ENCODE measurements at regions not wholly inside any gene's neighbourhood (a gene's known extent, or its start where the extent isn't known, plus 50 kb on each side); places are given as distances from the start of the nearest gene placed in this dataset.

DNA sequence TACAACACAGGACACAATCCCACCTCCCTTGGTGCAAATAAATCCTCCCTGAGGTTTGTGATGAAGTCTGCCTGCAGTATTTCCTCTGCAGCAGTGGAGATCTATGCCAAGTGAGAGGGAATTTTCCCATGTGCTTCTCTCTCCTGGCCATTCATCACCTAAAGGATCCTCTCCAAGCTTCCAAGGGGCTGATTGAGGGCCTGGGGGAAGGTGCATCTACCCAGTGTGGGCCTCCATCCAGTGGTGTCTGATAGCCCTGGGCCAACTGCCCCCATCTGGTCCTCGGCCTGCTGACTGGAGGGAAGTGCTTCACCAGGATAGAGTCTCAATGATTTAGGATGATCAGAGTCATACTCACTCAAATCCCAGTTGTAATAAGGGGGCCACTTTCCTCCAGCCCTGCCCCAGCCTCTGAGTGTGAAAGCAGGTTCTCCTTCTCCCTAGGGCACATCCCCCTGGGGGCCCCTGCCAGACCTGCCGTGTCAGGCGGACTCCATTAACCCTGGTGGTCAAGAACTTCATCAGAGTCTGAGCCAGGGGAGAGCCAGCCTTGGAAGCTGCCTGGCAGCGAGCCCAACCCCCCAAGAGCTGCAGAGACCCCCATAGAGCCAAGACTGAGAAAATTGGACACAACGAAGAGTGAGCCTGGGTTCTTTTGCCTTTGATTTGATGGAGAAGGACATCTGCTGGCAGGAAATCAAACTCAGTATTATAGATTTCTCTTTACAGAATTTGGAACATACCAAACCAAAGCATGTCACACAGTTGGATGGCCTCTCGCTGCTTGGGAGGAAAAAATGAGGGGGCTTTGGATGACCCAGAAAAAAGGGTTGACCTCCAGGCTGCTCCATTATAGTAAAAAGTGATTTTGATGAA is 509.6 kb downstream of the CMPK2 start:
- DNase-seq (ENCODE audit: low read depth) = no peak

DNA sequence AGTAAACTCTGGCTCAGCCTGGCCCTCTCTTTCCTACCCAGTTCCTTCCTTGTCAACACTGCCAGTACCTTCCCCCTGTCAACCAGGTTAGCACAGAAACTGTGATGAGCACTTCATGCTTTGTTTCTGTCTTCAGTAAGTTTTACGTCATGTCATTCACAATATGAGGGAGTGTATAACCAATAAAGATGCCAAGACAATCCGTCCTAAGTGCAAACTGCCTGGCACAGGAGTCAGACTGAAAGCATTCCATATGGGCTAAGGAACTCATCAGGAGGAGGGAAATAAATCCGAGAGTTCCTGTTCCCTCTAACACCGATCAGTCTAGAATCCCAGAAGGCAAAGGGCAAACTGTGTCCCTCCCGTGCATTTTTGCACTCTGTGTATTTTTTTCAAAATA is 507.2 kb downstream of the CMPK2 start:
- DNase-seq (ENCODE audit: low read depth) = no peak

DNA sequence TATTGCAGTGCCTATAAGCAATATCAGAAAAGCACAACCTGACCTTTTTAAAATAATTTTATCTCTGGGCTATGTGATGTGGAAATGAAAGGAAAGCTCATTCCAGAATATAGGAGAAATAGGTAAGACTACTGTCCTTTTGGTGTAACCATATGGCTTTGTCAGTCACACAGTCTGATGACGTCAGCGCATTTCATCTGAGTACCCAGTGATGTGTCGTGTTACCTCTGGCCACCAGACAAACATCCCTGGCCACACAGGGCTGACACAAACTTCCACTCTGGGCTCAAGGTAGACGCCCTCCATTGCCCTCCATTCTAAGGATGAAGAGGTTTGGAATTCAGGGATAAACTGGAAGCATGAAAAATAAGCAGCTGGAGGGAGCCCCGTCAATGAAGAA is 506.7 kb downstream of the CMPK2 start:
- DNase-seq (ENCODE audit: low read depth) = no peak

DNA sequence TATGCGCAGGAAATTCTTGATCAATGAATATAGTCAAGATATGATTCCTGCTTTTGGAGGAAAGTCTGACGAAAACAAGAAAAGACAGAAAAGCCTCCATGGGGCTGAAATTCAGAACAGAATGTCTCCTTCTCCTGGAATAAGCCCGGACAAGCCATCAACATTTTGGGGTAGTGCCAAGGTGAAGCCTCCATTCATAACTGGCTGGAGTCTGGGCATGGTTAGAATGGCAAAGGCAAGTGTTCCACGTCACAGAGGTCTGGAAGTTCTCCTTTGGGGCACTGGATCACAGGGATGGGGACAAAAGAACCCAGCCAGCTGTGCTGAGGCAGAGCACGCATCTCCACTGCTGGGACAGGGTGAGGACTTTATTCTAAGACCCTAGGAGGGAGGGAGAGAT is 505.7 kb downstream of the CMPK2 start:
- DNase-seq (ENCODE audit: low read depth) = no peak

DNA sequence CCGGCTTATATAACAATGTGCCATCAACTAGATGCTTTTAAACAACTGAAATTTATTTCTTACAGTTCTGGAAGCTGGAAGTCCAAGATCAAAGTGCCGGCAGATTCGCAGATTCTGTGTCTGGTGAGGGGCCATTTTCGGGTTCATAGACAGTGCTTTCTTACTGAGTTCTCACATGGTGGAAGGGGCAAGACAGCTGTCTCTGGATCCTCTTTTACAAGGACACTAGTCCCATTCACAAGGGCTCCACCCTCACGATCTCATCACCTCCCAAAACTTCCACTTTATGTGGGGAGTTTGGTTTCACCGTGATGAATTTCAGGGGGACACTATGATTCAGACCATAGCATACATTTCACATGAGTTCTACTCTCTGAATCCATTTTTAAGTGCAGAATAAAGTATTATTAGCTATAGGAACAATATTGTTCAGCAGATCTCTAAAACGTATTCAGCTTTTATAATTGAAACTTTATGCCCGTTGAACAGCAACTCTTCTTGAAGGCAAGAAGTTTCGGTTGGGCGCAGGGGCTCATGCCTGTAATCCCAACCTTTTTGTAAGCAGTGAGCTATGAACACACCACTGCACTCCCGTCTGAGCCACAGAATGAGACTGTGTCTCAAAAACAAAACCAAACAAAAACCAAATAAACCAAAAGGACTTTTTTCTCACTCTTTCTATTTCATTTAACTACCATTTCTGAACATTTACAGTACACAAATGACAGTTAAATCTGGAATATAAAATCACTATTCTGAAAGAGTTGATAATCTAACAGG is 502.8 kb downstream of the CMPK2 start:
- no peak for DNase-seq (ENCODE audit: low read depth)

DNA sequence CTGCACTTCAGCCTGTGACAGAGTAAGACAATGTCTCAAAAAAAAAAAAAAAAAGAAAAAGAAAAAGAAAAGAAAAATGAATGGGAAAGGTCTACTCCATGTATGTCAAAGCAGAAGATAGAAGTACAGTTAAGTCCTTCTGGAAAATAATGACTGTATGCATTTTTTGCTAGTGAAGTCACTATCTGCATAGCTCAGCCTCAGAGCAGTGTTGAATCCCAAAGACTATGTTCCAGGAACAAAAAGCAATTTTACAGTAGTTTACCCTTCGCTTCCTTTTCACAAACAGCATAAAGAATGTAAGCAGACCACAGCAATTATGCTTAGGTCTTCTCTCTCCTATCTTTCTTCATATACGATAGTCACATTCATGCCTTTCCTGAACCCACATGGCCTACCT is 497.4 kb downstream of the CMPK2 start:
- no peak for DNase-seq (ENCODE audit: low read depth)

DNA sequence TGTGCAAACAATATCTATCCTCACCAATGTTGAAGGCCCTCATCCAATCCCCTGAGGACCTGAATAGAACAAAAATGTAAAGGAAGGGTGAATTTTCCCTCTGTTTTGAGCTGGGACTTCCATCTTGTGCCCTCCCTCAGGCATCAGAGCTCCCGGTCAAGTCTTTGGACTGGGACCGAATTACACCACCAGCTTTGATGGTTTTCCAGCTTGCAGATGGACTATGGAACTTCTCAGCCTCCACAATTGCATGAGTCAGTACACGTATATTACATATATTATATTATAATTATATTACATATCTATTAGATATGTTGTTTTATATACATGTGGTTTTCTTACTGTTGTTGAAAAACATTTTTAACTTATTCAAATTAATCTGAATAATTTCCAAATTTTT is 496.4 kb downstream of the CMPK2 start:
- no peak for DNase-seq (ENCODE audit: low read depth)

DNA sequence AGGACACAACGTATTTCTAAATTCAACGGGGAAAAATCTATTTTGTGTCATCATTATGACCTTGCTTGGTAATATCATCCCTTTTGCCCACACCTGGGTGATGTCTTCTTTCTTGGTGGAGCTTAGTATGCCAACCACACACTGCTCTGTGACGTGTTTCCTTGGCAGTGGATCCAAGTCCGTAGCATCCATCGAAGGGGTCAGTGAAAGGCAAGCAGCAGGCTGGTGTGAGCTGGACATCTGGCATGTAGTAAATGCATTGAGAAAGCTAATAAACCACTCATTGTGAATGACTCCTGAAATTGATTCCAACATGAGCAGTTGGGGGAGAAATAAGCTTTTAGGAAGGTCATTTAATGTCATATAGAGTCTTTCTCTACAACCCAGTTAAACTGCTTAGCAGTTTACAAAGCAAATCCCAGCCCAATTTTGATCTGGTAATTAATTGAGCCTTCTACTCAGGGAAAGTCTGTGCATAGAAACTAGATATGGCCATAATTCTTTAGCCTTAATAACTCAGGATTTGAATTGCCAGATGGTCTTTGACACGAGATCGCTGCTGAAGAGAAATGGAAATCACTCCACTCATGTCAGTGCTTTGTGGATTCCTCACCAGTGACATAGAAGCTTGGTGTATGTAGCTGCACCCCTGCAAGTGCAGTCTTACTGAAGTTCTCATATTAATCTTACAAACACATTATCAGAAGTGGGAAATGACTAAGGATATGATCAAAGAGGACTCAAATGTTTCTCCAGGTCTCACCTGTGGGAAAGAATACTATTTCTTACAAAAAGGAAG is 494.8 kb downstream of the CMPK2 start:
- DNase-seq (ENCODE audit: low read depth) = no peak

DNA sequence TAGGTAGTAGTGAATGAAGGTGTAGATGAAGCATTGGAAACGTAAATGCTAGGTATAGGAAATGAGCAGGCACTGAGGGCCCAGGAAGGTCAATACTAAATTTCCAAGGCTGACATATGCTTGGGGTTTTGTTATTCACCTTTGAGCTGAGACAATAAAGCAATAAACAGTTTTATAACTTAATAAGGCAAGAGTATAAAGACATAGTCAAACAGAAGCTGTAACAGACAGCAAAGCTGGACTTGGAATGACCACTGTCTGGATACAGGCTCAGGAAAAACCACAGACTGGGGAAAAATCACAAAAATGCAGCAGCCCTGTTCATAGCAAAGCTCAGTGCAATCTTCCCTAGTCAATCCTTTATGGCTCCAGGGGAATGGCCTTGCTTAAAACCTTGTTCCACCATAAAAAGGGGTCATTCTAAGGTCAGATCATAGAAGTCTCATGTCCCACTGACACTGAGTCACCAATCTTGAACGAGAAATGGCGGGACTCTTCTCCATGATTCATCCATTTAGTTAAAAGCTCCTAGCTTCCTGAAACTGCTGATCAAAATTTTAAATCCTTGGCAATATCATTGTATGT is 493.3 kb downstream of the CMPK2 start:
- DNase-seq (ENCODE audit: low read depth) = no peak

DNA sequence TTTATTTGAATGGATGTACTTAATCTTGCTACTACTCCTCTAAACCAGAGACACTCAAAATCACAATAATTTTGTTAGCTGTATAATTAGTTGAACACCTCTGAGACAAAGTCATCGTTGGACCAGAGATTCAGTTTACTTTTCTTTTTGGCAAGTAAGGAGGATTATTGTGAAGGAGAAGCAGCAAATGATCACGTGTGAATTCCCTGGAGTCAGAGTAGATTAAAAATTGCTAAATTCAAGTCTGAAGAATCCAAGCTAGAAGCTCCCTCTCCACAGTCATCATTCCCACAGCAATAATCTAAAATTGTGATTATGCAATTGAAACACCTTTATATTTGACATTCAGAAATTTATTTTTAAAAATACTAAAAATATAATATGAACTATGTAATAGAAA is 484.4 kb downstream of the CMPK2 start:
- no peak for DNase-seq (ENCODE audit: low read depth)

DNA sequence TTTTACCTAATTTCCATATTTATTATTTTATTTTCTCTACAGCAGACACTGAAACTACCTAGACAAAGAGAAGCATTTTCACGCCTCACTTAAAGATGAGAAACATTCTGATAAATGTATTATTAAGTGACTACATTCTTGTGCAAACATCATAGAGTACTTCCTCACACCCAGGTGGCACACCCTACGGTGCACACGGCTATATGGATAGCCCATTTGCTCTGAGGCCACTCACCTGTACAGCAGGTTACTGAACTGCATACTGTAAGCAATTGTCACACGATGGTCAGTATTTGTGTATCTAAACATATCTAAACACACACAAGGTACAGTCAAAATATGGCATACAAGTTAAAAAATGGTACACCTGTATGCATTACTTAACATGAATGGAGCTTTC is 481.4 kb downstream of the CMPK2 start:
- no peak for DNase-seq (ENCODE audit: low read depth)

DNA sequence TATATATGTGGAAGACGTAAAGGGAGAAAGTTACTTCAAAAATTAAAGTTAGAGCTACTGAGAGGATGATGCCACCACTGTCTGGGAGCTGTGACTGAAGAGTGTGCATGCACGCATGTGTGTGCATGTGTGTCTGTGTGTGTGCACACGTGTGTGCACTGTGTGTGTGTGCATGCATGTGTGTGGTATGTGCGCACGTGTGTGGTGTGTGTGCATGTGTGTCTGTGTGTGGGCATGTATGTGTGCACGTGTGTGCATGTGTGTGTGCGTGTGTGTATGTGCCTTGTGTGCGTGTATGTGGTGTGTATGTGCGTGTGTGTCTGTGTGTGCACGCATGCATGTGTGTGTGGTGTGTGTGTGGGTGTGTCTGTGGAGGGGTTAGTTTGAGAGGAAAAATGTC is 473.4 kb downstream of the CMPK2 start:
- DNase-seq (ENCODE audit: low read depth) = no peak

DNA sequence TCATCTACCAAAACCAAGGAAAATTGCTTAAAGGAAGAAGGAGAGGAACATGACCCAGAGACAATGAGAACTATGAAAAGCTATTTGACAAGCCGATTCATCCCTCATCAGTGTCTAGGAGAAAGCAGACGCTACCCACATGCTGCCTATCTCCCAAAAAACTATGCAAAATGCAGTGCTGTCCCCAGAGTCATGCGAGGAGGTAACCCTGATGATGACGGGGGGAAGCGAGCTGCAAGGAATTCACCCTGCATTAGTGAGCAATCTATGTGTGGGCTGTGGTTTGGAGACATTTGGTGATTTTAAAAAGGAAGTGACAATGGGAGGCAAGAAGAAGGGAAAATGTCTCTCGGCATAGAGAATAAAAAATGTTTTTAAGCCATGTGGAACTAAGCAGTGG is 472.7 kb downstream of the CMPK2 start:
- no peak for DNase-seq (ENCODE audit: low read depth)

DNA sequence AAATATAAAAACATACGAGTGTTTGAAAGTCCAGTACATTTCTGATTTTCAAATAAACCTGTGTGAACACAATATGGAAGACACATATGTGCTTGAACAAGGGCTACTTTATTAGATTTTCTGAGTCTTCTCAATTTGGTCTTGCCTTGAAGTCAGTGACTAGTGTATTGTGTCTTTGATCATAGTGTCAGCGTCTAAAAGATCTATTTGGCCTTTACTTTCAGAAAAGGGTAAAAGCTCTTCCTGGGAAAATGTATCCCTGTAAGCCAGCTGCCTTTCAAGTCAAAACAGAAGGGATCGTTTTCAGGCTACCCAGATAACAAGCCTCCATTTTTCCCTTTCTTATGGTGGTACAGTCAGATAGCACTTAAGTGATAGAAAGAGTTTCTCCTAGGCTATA is 471.9 kb downstream of the CMPK2 start:
- DNase-seq (ENCODE audit: low read depth) = no peak

DNA sequence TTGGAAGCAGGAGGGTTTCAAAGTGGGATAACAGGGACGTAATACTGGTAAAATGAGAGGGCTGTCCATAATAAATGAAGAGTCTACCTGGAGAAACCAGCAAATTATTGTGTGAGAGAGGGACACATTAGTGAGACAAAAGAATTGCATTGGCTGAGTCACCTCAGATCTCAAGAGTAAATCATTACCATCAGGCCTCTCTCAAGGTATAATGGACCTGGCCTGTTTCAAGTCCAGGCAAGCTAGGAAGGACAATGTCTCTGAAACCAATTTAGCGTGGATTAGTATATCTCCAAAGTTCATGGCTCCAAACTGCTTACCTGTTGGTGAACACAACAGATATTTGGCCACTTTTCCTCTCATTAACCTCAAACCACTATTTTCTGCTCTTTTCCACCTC is 471.4 kb downstream of the CMPK2 start:
- DNase-seq (ENCODE audit: low read depth) = no peak

DNA sequence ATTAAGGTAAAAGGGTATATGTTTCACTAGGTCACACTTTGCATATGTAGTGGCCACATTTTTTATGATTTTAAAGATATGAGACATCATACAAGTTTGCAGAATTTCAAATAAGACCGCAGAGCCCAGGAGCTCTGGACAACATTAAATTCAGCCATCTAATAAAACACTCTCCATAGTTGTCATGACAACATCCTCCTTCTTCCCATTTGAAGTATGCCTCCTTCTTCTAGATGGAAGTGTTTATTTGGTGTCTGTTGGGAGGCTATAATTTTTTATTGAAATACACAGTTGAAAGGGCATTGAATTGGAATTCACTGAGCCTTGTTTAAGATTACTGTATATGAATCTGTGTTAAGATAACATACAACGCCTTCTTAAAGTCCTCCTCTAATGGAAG is 467.3 kb downstream of the CMPK2 start:
- no peak for DNase-seq (ENCODE audit: low read depth)

DNA sequence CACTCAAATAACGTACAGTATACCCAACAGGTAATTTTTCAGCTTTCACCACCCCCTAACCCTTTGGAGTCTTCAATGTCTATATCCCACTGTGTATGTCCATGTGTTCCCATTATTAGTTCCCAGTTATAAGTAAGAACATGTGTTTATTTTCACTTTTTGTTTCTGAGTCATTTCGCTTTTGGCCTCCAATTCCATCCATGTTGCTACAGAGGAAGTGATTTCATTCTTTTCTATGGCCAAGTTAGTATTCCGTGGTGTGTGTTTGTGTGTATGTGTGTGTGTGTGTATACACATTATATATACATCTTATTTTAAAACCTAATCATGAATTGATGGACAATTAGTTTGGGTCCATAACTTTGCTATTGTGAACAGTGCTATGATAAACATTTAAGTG is 464.4 kb downstream of the CMPK2 start:
- no peak for DNase-seq (ENCODE audit: low read depth)

DNA sequence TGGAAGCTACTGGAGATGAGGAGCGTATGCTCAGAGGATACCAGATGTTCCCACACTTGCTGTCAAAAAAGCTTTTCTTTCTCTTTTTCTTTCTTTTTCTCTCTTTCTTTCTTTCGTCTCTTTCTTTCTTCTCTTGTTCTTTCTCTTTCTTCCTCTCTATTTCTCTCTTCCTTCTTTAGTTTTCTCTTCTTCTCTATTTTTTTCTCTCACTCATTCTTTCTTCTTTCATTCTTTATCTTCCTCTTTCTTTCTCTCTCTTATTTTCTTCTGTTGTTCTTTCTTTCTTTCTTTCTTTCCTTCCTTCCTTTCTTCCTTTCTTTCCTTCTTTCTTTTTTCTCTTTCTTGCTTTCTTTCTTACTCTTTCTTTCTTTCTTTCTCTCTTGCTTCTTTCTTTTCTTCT is 457.6 kb downstream of the CMPK2 start:
- no peak for DNase-seq (ENCODE audit: low read depth)

DNA sequence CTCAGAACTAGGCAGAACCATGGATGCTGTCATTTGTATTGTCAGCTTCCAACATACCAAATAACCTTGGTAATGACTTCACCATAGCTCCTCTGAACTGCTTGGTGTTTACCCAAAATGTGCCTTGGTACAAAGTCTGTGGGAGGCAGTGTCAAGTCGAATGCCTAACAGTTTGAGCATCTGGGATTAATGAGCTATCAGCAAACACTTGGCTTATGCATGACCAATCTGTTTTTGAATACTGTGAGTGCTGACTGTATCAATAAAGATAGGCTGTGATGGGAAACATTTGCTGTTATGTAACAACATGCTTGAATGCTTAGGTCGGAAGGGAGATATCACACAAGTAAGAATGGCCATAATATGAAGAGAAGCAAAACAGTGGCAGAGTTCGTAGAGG is 455.4 kb downstream of the CMPK2 start:
- DNase-seq (ENCODE audit: low read depth) = no peak

DNA sequence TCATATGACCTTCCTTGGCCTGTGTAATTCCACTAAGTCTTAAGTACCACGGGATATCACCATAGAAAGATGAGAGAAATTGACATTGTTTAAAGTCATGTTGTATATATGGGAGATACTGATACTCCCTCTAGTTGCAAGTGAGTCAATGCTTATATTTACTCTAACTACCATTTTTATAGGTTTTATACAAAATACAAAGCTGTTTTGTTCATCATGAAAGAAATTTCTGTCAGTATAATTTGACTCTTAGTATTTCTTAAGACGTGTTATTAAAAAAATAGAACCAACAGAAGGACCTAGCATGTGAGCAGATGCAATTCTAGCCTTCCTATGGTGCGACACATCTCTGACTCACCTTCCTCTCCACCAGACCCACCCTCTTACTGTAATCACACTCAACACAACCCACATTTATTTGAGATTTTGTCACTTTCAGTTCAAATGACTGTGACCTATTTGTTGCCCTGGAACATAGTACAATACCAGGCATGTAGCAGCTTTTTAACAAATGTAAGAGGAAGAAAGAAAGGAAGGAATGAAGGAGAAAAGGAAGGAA is 453.1 kb downstream of the CMPK2 start:
- no peak for DNase-seq (ENCODE audit: low read depth)

DNA sequence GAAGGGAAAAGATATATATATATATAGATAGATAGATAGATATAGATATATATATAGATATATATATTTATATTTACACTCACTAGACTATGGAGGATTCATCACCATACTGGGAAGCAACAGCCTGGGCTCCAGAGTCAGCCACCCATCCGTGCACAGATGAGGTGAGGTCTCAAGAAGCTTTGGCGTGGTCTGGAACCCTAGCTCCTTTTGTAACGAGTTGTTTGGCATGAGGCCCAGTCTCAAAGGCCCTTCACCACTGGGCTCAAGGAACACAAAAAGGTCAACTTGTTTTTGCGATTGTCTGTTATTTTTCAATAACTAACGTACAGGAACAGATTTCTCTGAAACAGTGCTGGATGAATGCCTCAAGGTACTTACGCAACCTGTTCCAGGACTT is 448.7 kb downstream of the CMPK2 start:
- no peak for DNase-seq (ENCODE audit: low read depth)

DNA sequence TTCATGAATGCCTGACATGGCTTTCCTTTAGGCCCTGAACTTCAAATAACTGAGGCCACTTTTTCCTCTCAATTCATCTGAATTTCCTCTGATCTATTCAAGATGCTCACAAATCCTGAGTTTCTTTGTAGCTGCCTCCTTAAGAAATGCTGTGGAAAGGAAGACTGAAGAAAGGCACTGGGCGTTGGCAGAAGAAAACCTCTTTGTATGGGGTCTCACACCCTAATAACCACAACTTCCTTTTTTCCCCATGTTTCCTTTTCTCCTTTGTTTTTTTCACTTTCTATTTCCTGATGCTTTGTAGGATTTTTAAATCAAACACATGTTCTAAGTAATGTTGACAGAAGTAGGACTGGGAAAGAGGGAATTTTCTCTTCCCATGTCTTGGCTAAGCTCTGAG is 447.4 kb downstream of the CMPK2 start:
- DNase-seq (ENCODE audit: low read depth) = no peak
